ENCODE measurements at regions not wholly inside any gene's neighbourhood (a gene's known extent, or its start where the extent isn't known, plus 50 kb on each side); places are given as distances from the start of the nearest gene placed in this dataset.

DNA sequence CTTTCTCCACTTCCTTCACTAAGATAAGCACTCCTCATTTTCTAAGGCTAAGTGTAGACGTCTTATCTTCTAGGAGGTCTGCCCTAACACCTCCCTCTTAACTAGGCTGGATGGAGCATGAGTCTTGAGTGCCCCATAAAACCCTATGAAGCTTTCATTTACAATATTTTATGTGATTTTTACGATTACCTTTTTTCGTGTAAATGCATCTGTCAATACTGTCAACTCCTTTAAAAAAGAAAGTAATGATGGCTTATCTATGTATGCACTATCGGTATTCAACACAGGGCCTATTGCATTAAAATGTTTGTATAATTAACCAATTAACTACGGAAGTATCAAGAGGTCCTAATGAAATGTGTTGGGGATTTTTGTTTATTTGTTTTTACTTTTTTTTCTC lies 156.0 kb upstream of the FAM83B start:
- TF ChIP-seq POLR2A (IDR thresholded peaks at IDR 0.05; ENCODE audit: low read length) (no peak), GATA1 (IDR thresholded peaks at IDR 0.05; ENCODE audit: low read depth, low read length) (no peak)

All from erythroblast (primary cell).